ENCODE measurements at regions not wholly inside any gene's neighbourhood (a gene's known extent, or its start where the extent isn't known, plus 50 kb on each side); places are given as distances from the start of the nearest gene placed in this dataset.
A peak's percentile ranks its signal among the peaks of the same experiment; 100 is the strongest.

GRCh38 chr3:180223268-180223667 lies 186.5 kb upstream of the PEX5L start:
- no TSS peak for BruUV-seq (replicated peaks)
- DNase-seq (ENCODE audit: low read depth, low spot score) (no peak), FAIRE-seq (no peak), ATAC-seq (peak; percentile 54; the same call in 2 of the 3 replicates)
- RAD21 ChIA-PET (ENCODE audit: unreplicated experiment) = interaction anchor here (0.8 kb wide), 1 partner anchor 294 kb away, joined by 3 read pairs; no protein-coding TSS in a partner anchor
- peak overlapping the region; percentile 76 for H2AFZ ChIP-seq (ENCODE audit: control insufficient read depth, low read depth, low read length)
- SMC1A ChIA-PET (ENCODE audit: uncharacterized antibody, unreplicated experiment) = interaction anchor here (0.6 to 2.2 kb wide), 6 partner anchors 10 to 299 kb away, joined by 3 to 6 read pairs (median 4); no protein-coding TSS in a partner anchor
- no peak overlapping the region for H3K27ac ChIP-seq (ENCODE audit: control insufficient read depth, insufficient read depth)
- POLR2A ChIA-PET = no interaction called here
- H3K4me1 ChIP-seq (ENCODE audit: control insufficient read depth, insufficient read depth, low read length) = no peaks in the 10 kb centered on the region
- H3K9ac ChIP-seq (ENCODE audit: control insufficient read depth, insufficient read depth, low read length) = no peak overlapping the region
- H3K36me3 ChIP-seq (ENCODE audit: control insufficient read depth in 2 of 2, insufficient read depth in 2 of 2, low read length in 1 of 2) = no peaks in the 10 kb centered on the region
- no peaks in the 10 kb centered on the region for H3K79me2 ChIP-seq (ENCODE audit: control insufficient read depth, insufficient read depth, low read length)
- CTCF ChIA-PET = interaction anchor here (1.0 kb wide), 1 partner anchor 28 kb away, joined by 3 read pairs; no protein-coding TSS in a partner anchor
- TF ChIP-seq SKIL (IDR thresholded peaks at IDR 0.05; ENCODE audit: low read depth, poor library complexity, severe bottlenecking) (no peak), RCOR1 (conservative IDR thresholded peaks at IDR 0.05; ENCODE audit: low read depth, low read length) (no peak), SUZ12 (IDR thresholded peaks at IDR 0.05; ENCODE audit: unreplicated experiment) (no peak), ESRRA (IDR thresholded peaks at IDR 0.05; ENCODE audit: low read length) (no peak), EZH2 (IDR thresholded peaks at IDR 0.05; ENCODE audit: borderline replicate concordance, control insufficient read depth, low read depth, low read length) (no peak), CBX3 (IDR thresholded peaks at IDR 0.05; ENCODE audit: borderline replicate concordance, low read depth) (no peak), BRCA1 (IDR thresholded peaks at IDR 0.05; ENCODE audit: low read depth, low read length) (no peak), ZBTB4 (CRISPR knock-in tag; IDR thresholded peaks at IDR 0.05) (no peak), NRF1 (conservative IDR thresholded peaks at IDR 0.05; ENCODE audit: low read depth, low read length) (no peak), HDAC6 (IDR thresholded peaks at IDR 0.05; ENCODE audit: unreplicated experiment) (no peak), SIN3A (IDR thresholded peaks at IDR 0.05; ENCODE audit: low read depth, low read length) (no peak), PKNOX1 (IDR thresholded peaks at IDR 0.05) (no peak)
- intact Hi-C loops (cut with micrococcal nuclease; ENCODE audit: unreplicated experiment) (no loop called here), in situ Hi-C loops (cut with MboI) (no loop called here)
- 8% methylated on average over 3 of the region's 3 CpGs for WGBS (ENCODE audit: insufficient coverage, insufficient replicate concordance, low lambda C conversion rate, missing lambda C conversion rate)
- H4K20me1 ChIP-seq (ENCODE audit: control insufficient read depth, insufficient read depth) = no peaks in the 10 kb centered on the region
- H3K9me3 ChIP-seq (replicated peaks; ENCODE audit: control insufficient read depth, insufficient read depth, low read length) = no peaks in the 10 kb centered on the region; the same call in 1 of the 3 replicates
- H3K27me3 ChIP-seq (replicated peaks in 1 of 2; ENCODE audit: control insufficient read depth in 2 of 2, insufficient read depth in 2 of 2, low read length in 1 of 2) = no peaks in the 10 kb centered on the region
- H3K4me2 ChIP-seq (ENCODE audit: control insufficient read depth, insufficient read depth) = no peak overlapping the region
- no peak overlapping the region for H3K4me3 ChIP-seq

Data from GM12878 (cell line).